OCI-LY1 (cell line): ENCODE measurements at regions not wholly inside any gene's neighbourhood (a gene's known extent, or its start where the extent isn't known, plus 50 kb on each side); places are given as distances from the start of the nearest gene placed in this dataset.

Source experiments
- EZH2 ChIP-seq: fragments of 200-600 bp; sonication (generic), shearing (Covaris generic); IDR thresholded peaks from 2 replicates; pipeline ENCODE4 v1.8.0; 2017; ENCODE audit warnings: borderline replicate concordance, mixed run types, mild to moderate bottlenecking, antibody characterized with exemption, low read length, moderate library complexity, mixed read lengths
- TF ChIP-seq, protein P1 (sequence below): fragments of 200-600 bp; sonication (generic), shearing (Covaris generic); IDR thresholded peaks from 2 replicates; pipeline ENCODE4 v1.5.1; 2017; ENCODE audit warnings: mild to moderate bottlenecking, antibody characterized with exemption, low read length, moderate library complexity, mixed read lengths

DNA sequence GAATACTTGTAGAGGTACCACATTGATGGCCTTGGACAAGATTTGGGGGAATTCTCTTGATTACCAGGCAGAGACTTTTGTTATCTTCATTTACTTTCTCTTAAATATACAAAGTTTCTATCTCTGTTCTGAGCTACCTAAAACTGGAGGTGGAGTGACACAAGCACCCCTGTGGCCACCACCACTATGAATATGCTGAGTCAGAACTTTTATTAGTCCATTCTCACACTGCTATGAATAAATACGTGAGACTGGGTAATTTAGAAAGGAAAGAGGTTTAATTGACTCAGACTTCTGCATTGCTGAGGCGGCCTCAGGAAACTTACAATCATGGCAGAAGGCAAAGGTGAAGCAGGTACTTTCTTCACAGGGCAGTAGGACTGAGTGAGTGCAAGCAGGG is 67.1 kb downstream of the RTL3 start:
- TF ChIP-seq, protein P1, sequence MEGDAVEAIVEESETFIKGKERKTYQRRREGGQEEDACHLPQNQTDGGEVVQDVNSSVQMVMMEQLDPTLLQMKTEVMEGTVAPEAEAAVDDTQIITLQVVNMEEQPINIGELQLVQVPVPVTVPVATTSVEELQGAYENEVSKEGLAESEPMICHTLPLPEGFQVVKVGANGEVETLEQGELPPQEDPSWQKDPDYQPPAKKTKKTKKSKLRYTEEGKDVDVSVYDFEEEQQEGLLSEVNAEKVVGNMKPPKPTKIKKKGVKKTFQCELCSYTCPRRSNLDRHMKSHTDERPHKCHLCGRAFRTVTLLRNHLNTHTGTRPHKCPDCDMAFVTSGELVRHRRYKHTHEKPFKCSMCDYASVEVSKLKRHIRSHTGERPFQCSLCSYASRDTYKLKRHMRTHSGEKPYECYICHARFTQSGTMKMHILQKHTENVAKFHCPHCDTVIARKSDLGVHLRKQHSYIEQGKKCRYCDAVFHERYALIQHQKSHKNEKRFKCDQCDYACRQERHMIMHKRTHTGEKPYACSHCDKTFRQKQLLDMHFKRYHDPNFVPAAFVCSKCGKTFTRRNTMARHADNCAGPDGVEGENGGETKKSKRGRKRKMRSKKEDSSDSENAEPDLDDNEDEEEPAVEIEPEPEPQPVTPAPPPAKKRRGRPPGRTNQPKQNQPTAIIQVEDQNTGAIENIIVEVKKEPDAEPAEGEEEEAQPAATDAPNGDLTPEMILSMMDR: no peak
- no peak for TF ChIP-seq EZH2
